ENCODE measurements at regions not wholly inside any gene's neighbourhood (a gene's known extent, or its start where the extent isn't known, plus 50 kb on each side); places are given as distances from the start of the nearest gene placed in this dataset.

- intact Hi-C loops (cut with DNase I): loop anchor here (5.0 to 10.0 kb wide), 4 partner anchors 151 to 551 kb away; no protein-coding TSS in a partner anchor
These were observed 119.5 kb downstream of the GYPC start for GRCh38 chr2:126775300-126775985.

GRCh38 chr2:126776255-126776654 lies 120.3 kb downstream of the GYPC start:
- peak overlapping the region; percentile 43 for H3K4me3 ChIP-seq
- no peaks in the 10 kb centered on the region for H3K27me3 ChIP-seq
- no peaks in the 10 kb centered on the region for H3K36me3 ChIP-seq
- H3K4me1 ChIP-seq (ENCODE audit: insufficient read depth): peaks cover 1% of the 10 kb centered on the region
- WGBS, 3 donors: 32 to 39% (median 32%) methylated on average over 9 of the region's 9 CpGs
- intact Hi-C loops (cut with DNase I): loop anchor here (5.0 to 10.0 kb wide), 4 partner anchors 151 to 551 kb away; no protein-coding TSS in a partner anchor
- DNase-seq: peak in 2 of 5 donors; percentile 26 to 35
- no peak overlapping the region for H3K27ac ChIP-seq
- TF ChIP-seq CTCF (IDR thresholded peaks at IDR 0.05) (no peak), EP300 (IDR thresholded peaks at IDR 0.05) (no peak), POLR2A (IDR thresholded peaks at IDR 0.05) (no peak)
- H3K9me3 ChIP-seq: no peaks in the 10 kb centered on the region

More at GRCh38 chr2:126775300-126775985, 119.5 kb downstream of the GYPC start:
- DNase-seq: no peak
- H3K4me3 ChIP-seq: no peak overlapping the region
- peaks cover 1% of the 10 kb centered on the region for H3K4me1 ChIP-seq (ENCODE audit: insufficient read depth)
- H3K27me3 ChIP-seq: no peaks in the 10 kb centered on the region
- WGBS, 3 donors: 86 to 89% (median 87%) methylated on average over 10 of the region's 10 CpGs
- H3K27ac ChIP-seq: no peak overlapping the region
- no peaks in the 10 kb centered on the region for H3K9me3 ChIP-seq
- TF ChIP-seq CTCF (IDR thresholded peaks at IDR 0.05): no peak
- no peak for TF ChIP-seq EP300 (IDR thresholded peaks at IDR 0.05)
- TF ChIP-seq POLR2A (IDR thresholded peaks at IDR 0.05): no peak
- H3K36me3 ChIP-seq: no peaks in the 10 kb centered on the region

GRCh38 chr2:126776692-126777619 lies 121.0 kb downstream of the GYPC start:
- no peaks in the 10 kb centered on the region for H3K27me3 ChIP-seq
- intact Hi-C loops (cut with DNase I): loop anchor here (5.0 to 10.0 kb wide), 4 partner anchors 152 to 552 kb away; no protein-coding TSS in a partner anchor
- TF ChIP-seq CTCF (IDR thresholded peaks at IDR 0.05): peak; percentile 81 to 85 (median 83)
- no peak for TF ChIP-seq EP300 (IDR thresholded peaks at IDR 0.05)
- DNase-seq: peak; percentile 72 to 89 (median 80)
- WGBS, 3 donors: 0 to 1% (median 1%) methylated on average over 55 to 68 of the region's 68 CpGs
- H3K36me3 ChIP-seq: no peaks in the 10 kb centered on the region
- H3K27ac ChIP-seq: no peak overlapping the region
- H3K4me1 ChIP-seq (ENCODE audit: insufficient read depth): peaks cover 1% of the 10 kb centered on the region
- no peaks in the 10 kb centered on the region for H3K9me3 ChIP-seq
- peak overlapping the region; percentile 43 for H3K4me3 ChIP-seq

GRCh38 chr2:126777620-126777978 lies 121.1 kb upstream of the TEX51 start:
- H3K36me3 ChIP-seq: no peaks in the 10 kb centered on the region
- DNase-seq: no peak
- intact Hi-C loops (cut with DNase I): loop anchor here (5.0 to 10.0 kb wide), 4 partner anchors 153 to 553 kb away; no protein-coding TSS in a partner anchor
- H3K27me3 ChIP-seq: no peaks in the 10 kb centered on the region
- H3K27ac ChIP-seq: no peak overlapping the region
- WGBS, 3 donors: 16 to 23% (median 22%) methylated on average over 3 of the region's 3 CpGs
- H3K4me1 ChIP-seq (ENCODE audit: insufficient read depth): peaks cover 1% of the 10 kb centered on the region
- TF ChIP-seq CTCF (IDR thresholded peaks at IDR 0.05) (no peak), EP300 (IDR thresholded peaks at IDR 0.05) (no peak), POLR2A (IDR thresholded peaks at IDR 0.05) (no peak)
- no peak overlapping the region for H3K4me3 ChIP-seq
- H3K9me3 ChIP-seq: no peaks in the 10 kb centered on the region
